ENCODE measurements at regions not wholly inside any gene's neighbourhood (a gene's known extent, or its start where the extent isn't known, plus 50 kb on each side); places are given as distances from the start of the nearest gene placed in this dataset.
A peak's percentile ranks its signal among the peaks of the same experiment; 100 is the strongest.

GRCh38 chr9:2324742-2325141, 296.8 kb upstream of the VLDLR start:
- TF ChIP-seq CTCF (IDR thresholded peaks at IDR 0.05) = no peak
- Mint-ChIP-seq H3K9me3 (ENCODE audit: low read depth) (no peaks in the 10 kb centered on the region), H3K27ac (ENCODE audit: unreplicated experiment) (no peak overlapping the region), H3K27me3 (ENCODE audit: low read depth) (no peaks in the 10 kb centered on the region), H3K4me1 (ENCODE audit: low read depth) (peaks cover 5% of the 10 kb centered on the region), H3K4me3 (ENCODE audit: unreplicated experiment) (no peak overlapping the region), H3K36me3 (ENCODE audit: low read depth) (peaks cover 2% of the 10 kb centered on the region)
- DNase-seq (ENCODE audit: low spot score) = no peak

GRCh38 chr9:2332663-2333062, 288.9 kb upstream of the VLDLR start:
- Mint-ChIP-seq H3K4me1 (ENCODE audit: low read depth) (peaks cover 2% of the 10 kb centered on the region), H3K27ac (ENCODE audit: unreplicated experiment) (no peak overlapping the region), H3K4me3 (ENCODE audit: unreplicated experiment) (no peak overlapping the region), H3K36me3 (ENCODE audit: low read depth) (no peaks in the 10 kb centered on the region), H3K9me3 (ENCODE audit: low read depth) (no peaks in the 10 kb centered on the region), H3K27me3 (ENCODE audit: low read depth) (no peaks in the 10 kb centered on the region)
- no peak for DNase-seq (ENCODE audit: low spot score)
- no peak for TF ChIP-seq CTCF (IDR thresholded peaks at IDR 0.05)

- no peak for TF ChIP-seq CTCF (IDR thresholded peaks at IDR 0.05)
- Mint-ChIP-seq H3K36me3 (ENCODE audit: low read depth) (no peaks in the 10 kb centered on the region), H3K27ac (ENCODE audit: unreplicated experiment) (no peak overlapping the region), H3K27me3 (ENCODE audit: low read depth) (no peaks in the 10 kb centered on the region), H3K9me3 (ENCODE audit: low read depth) (no peaks in the 10 kb centered on the region), H3K4me1 (ENCODE audit: low read depth) (peaks cover 2% of the 10 kb centered on the region), H3K4me3 (ENCODE audit: unreplicated experiment) (no peak overlapping the region)
- no peak for DNase-seq (ENCODE audit: low spot score)
Measured at GRCh38 chr9:2335260-2335659, 286.3 kb upstream of the VLDLR start.

GRCh38 chr9:2336055-2336454, 285.5 kb upstream of the VLDLR start:
- no peaks in the 10 kb centered on the region for H3K36me3 Mint-ChIP-seq (ENCODE audit: low read depth)
- no peak overlapping the region for H3K4me3 Mint-ChIP-seq (ENCODE audit: unreplicated experiment)
- DNase-seq (ENCODE audit: low spot score) = no peak
- H3K9me3 Mint-ChIP-seq (ENCODE audit: low read depth) = no peaks in the 10 kb centered on the region
- TF ChIP-seq CTCF (IDR thresholded peaks at IDR 0.05) = peak; percentile 67
- no peaks in the 10 kb centered on the region for H3K27me3 Mint-ChIP-seq (ENCODE audit: low read depth)
- peaks cover 2% of the 10 kb centered on the region for H3K4me1 Mint-ChIP-seq (ENCODE audit: low read depth)
- H3K27ac Mint-ChIP-seq (ENCODE audit: unreplicated experiment) = no peak overlapping the region

- DNase-seq (ENCODE audit: low spot score) = no peak
- H3K36me3 Mint-ChIP-seq (ENCODE audit: low read depth) = no peaks in the 10 kb centered on the region
- no peaks in the 10 kb centered on the region for H3K9me3 Mint-ChIP-seq (ENCODE audit: low read depth)
- no peak for TF ChIP-seq CTCF (IDR thresholded peaks at IDR 0.05)
- no peak overlapping the region for H3K27ac Mint-ChIP-seq (ENCODE audit: unreplicated experiment)
- peaks cover 2% of the 10 kb centered on the region for H3K4me1 Mint-ChIP-seq (ENCODE audit: low read depth)
- H3K27me3 Mint-ChIP-seq (ENCODE audit: low read depth) = no peaks in the 10 kb centered on the region
- no peak overlapping the region for H3K4me3 Mint-ChIP-seq (ENCODE audit: unreplicated experiment)
Measured at GRCh38 chr9:2337131-2337530, 284.5 kb upstream of the VLDLR start.

All from chondrocyte (in vitro differentiated cells).